Keratinocyte (primary cell): ENCODE measurements at regions not wholly inside any gene's neighbourhood (a gene's known extent, or its start where the extent isn't known, plus 50 kb on each side); places are given as distances from the start of the nearest gene placed in this dataset.

Source experiments
- EZH2 ChIP-seq: IDR thresholded peaks from one replicate; pipeline ENCODE4 v1.6.1; 2012; ENCODE audit warnings: inconsistent platforms, mild to moderate bottlenecking, low read length, moderate library complexity
- TF ChIP-seq, protein P1 (sequence below), 3 experiments: IDR thresholded peaks in 1 of 3; conservative IDR thresholded peaks in 1 of 3; optimal IDR thresholded peaks in 1 of 3; 2 replicates in 2 of 3; 3 replicates in 1 of 3; pipeline versions ENCODE3 to v1.5.1; 2011; ENCODE audit warnings: low read length in 3 of 3, mild to moderate bottlenecking in 3 of 3, moderate library complexity in 2 of 3, control low read depth in 1 of 3, inconsistent platforms in 1 of 3; ENCODE audit not compliant: insufficient read depth in 2 of 3; ENCODE audit errors: extremely low read depth in 1 of 3

GRCh38 chr6:6747371-6747770 is 158.9 kb downstream of the LY86 start:
- TF ChIP-seq, protein P1, sequence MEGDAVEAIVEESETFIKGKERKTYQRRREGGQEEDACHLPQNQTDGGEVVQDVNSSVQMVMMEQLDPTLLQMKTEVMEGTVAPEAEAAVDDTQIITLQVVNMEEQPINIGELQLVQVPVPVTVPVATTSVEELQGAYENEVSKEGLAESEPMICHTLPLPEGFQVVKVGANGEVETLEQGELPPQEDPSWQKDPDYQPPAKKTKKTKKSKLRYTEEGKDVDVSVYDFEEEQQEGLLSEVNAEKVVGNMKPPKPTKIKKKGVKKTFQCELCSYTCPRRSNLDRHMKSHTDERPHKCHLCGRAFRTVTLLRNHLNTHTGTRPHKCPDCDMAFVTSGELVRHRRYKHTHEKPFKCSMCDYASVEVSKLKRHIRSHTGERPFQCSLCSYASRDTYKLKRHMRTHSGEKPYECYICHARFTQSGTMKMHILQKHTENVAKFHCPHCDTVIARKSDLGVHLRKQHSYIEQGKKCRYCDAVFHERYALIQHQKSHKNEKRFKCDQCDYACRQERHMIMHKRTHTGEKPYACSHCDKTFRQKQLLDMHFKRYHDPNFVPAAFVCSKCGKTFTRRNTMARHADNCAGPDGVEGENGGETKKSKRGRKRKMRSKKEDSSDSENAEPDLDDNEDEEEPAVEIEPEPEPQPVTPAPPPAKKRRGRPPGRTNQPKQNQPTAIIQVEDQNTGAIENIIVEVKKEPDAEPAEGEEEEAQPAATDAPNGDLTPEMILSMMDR (optimal IDR thresholded peaks at IDR 0.05 in 1 of 3, IDR thresholded peaks at IDR 0.05 in 1 of 3, conservative IDR thresholded peaks at IDR 0.05 in 1 of 3; ENCODE audit: extremely low read depth in 1 of 3, insufficient read depth in 2 of 3, low read length in 3 of 3): no peak
- no peak for TF ChIP-seq EZH2
